ENCODE measurements at regions not wholly inside any gene's neighbourhood (a gene's known extent, or its start where the extent isn't known, plus 50 kb on each side); places are given as distances from the start of the nearest gene placed in this dataset.
"Not testable (repeated sequence)": the region's sequence is repeated elsewhere in the genome, so short reads cannot be mapped to it uniquely, and the experiment has no call there.

- no peak for DNase-seq (ENCODE audit: extremely low read depth in 1 of 2, low read depth in 1 of 2)
Measured at GRCh38 chr4:188282471-188283232, 143.4 kb downstream of the TRIML1 start.

- DNase-seq (ENCODE audit: extremely low read depth in 1 of 2, low read depth in 1 of 2), result no peak
Measured at GRCh38 chr4:188287169-188287894, 148.1 kb downstream of the TRIML1 start.

- DNase-seq (ENCODE audit: extremely low read depth in 1 of 2, low read depth in 1 of 2), result no peak
Measured at GRCh38 chr4:188289531-188290125, 150.4 kb downstream of the TRIML1 start.

- no peak for DNase-seq (ENCODE audit: extremely low read depth in 1 of 2, low read depth in 1 of 2)
Measured at GRCh38 chr4:188295899-188296298, 156.7 kb downstream of the TRIML1 start.

GRCh38 chr4:188296331-188296730, 157.1 kb downstream of the TRIML1 start:
- DNase-seq (ENCODE audit: extremely low read depth in 1 of 2, low read depth in 1 of 2), result no peak

- DNase-seq (ENCODE audit: extremely low read depth in 1 of 2, low read depth in 1 of 2), result no peak
Measured at GRCh38 chr4:188297873-188298272, 158.6 kb downstream of the TRIML1 start.

GRCh38 chr4:188299161-188299560, 159.9 kb downstream of the TRIML1 start:
- DNase-seq (ENCODE audit: extremely low read depth in 1 of 2, low read depth in 1 of 2), result no peak

- no peak for DNase-seq (ENCODE audit: extremely low read depth in 1 of 2, low read depth in 1 of 2)
Measured at GRCh38 chr4:188300385-188300784, 161.1 kb downstream of the TRIML1 start.

- DNase-seq (ENCODE audit: extremely low read depth in 1 of 2, low read depth in 1 of 2), result no peak
Measured at GRCh38 chr4:188305690-188306089, 166.4 kb downstream of the TRIML1 start.

- DNase-seq (ENCODE audit: extremely low read depth in 1 of 2, low read depth in 1 of 2), result no peak
Measured at GRCh38 chr4:188307591-188307990, 168.3 kb downstream of the TRIML1 start.

GRCh38 chr4:188308142-188308541, 168.9 kb downstream of the TRIML1 start:
- no peak for DNase-seq (ENCODE audit: extremely low read depth in 1 of 2, low read depth in 1 of 2)

- no peak for DNase-seq (ENCODE audit: extremely low read depth in 1 of 2, low read depth in 1 of 2)
Measured at GRCh38 chr4:188316391-188316790, 177.2 kb downstream of the TRIML1 start.

GRCh38 chr4:188328966-188329365, 189.7 kb downstream of the TRIML1 start:
- DNase-seq (ENCODE audit: extremely low read depth in 1 of 2, low read depth in 1 of 2), result no peak

GRCh38 chr4:188329521-188329920, 190.3 kb downstream of the TRIML1 start:
- no peak for DNase-seq (ENCODE audit: extremely low read depth in 1 of 2, low read depth in 1 of 2)

- DNase-seq (ENCODE audit: extremely low read depth in 1 of 2, low read depth in 1 of 2), result no peak
Measured at GRCh38 chr4:188332265-188332664, 193.0 kb downstream of the TRIML1 start.

- no peak for DNase-seq (ENCODE audit: extremely low read depth in 1 of 2, low read depth in 1 of 2)
Measured at GRCh38 chr4:188336891-188337290, 197.7 kb downstream of the TRIML1 start.

GRCh38 chr4:188341428-188341827, 202.2 kb downstream of the TRIML1 start:
- no peak for DNase-seq (ENCODE audit: extremely low read depth in 1 of 2, low read depth in 1 of 2)

GRCh38 chr4:188346171-188346809, 207.0 kb downstream of the TRIML1 start:
- DNase-seq (ENCODE audit: extremely low read depth in 1 of 2, low read depth in 1 of 2), result no peak

- DNase-seq (ENCODE audit: extremely low read depth in 1 of 2, low read depth in 1 of 2), result no peak
Measured at GRCh38 chr4:188347339-188347738, 208.1 kb downstream of the TRIML1 start.

GRCh38 chr4:188349569-188349968, 210.3 kb downstream of the TRIML1 start:
- not testable (repeated sequence) for DNase-seq (ENCODE audit: extremely low read depth in 1 of 2, low read depth in 1 of 2)

GRCh38 chr4:188363196-188363595, 224.0 kb downstream of the TRIML1 start:
- DNase-seq (ENCODE audit: extremely low read depth in 1 of 2, low read depth in 1 of 2), result no peak

Data from activated CD8-positive, alpha-beta memory T cell treated with anti-CD3 and anti-CD28 coated beads for 1 hour (primary cell).